ENCODE measurements at regions not wholly inside any gene's neighbourhood (a gene's known extent, or its start where the extent isn't known, plus 50 kb on each side); places are given as distances from the start of the nearest gene placed in this dataset.
A peak's percentile ranks its signal among the peaks of the same experiment; 100 is the strongest.
"Not testable (repeated sequence)": the region's sequence is repeated elsewhere in the genome, so short reads cannot be mapped to it uniquely, and the experiment has no call there.

- TF ChIP-seq CTCF (IDR thresholded peaks at IDR 0.05; ENCODE audit: low read depth, low read length) = no peak; the same call in 1 of the 2 replicates
- TF ChIP-seq EZH2phosphoT487 (IDR thresholded peaks at IDR 0.05; ENCODE audit: low read depth) = no peak
- Histone ChIP-seq H3K79me2 (ENCODE audit: low read length) (no peaks in the 10 kb centered on the region), H3K36me3 (replicated peaks; ENCODE audit: low read depth, low read length) (no peaks in the 10 kb centered on the region), H3K4me3 (ENCODE audit: low read length) (no peak overlapping the region), H3K9ac (ENCODE audit: low read length) (no peak overlapping the region), H3K9me3 (ENCODE audit: insufficient read depth, low read length) (no peaks in the 10 kb centered on the region), H3K27me3 (ENCODE audit: low read depth, low read length) (no peaks in the 10 kb centered on the region; the same call in 1 of the 2 replicates), H3K4me2 (ENCODE audit: low read length) (0 out of 2 replicates have a peak overlapping the region, but pooled peaks have one; percentile 19), H2AFZ (ENCODE audit: low read depth, low read length) (no peak overlapping the region; the same call in 1 of the 2 replicates), H3K27ac (ENCODE audit: low read length) (no peak overlapping the region), H4K20me1 (ENCODE audit: insufficient read depth, low read length) (no peaks in the 10 kb centered on the region), H3K4me1 (ENCODE audit: low read length) (no peaks in the 10 kb centered on the region)
These were observed 104.1 kb upstream of the TMPRSS2 start for GRCh38 chr21:41611966-41612606.

- H3K27ac ChIP-seq (ENCODE audit: low read length) = no peak overlapping the region
- H4K20me1 ChIP-seq (ENCODE audit: insufficient read depth, low read length) = no peaks in the 10 kb centered on the region
- H3K9me3 ChIP-seq (ENCODE audit: insufficient read depth, low read length) = no peaks in the 10 kb centered on the region
- no peaks in the 10 kb centered on the region for H3K36me3 ChIP-seq (replicated peaks; ENCODE audit: low read depth, low read length)
- H3K4me3 ChIP-seq (ENCODE audit: low read length) = no peak overlapping the region
- no peaks in the 10 kb centered on the region; the same call in 1 of the 2 replicates for H3K27me3 ChIP-seq (ENCODE audit: low read depth, low read length)
- no peaks in the 10 kb centered on the region for H3K79me2 ChIP-seq (ENCODE audit: low read length)
- TF ChIP-seq CTCF (IDR thresholded peaks at IDR 0.05; ENCODE audit: low read depth, low read length) (no peak), EZH2phosphoT487 (IDR thresholded peaks at IDR 0.05; ENCODE audit: low read depth) (no peak)
- no peaks in the 10 kb centered on the region for H3K4me1 ChIP-seq (ENCODE audit: low read length)
- no peak overlapping the region for H3K4me2 ChIP-seq (ENCODE audit: low read length)
- no peak overlapping the region for H2AFZ ChIP-seq (ENCODE audit: low read depth, low read length)
- no peak overlapping the region for H3K9ac ChIP-seq (ENCODE audit: low read length)
These were observed 103.5 kb upstream of the TMPRSS2 start for GRCh38 chr21:41611441-41611840.

- H3K4me1 ChIP-seq (ENCODE audit: low read length); H3K79me2 ChIP-seq (ENCODE audit: low read length); H3K4me2 ChIP-seq (ENCODE audit: low read length); H2AFZ ChIP-seq (ENCODE audit: low read depth, low read length); H4K20me1 ChIP-seq (ENCODE audit: insufficient read depth, low read length); H3K27ac ChIP-seq (ENCODE audit: low read length); H3K4me3 ChIP-seq (ENCODE audit: low read length); H3K9ac ChIP-seq (ENCODE audit: low read length); H3K36me3 ChIP-seq (replicated peaks; ENCODE audit: low read depth, low read length); H3K9me3 ChIP-seq (ENCODE audit: insufficient read depth, low read length); H3K27me3 ChIP-seq (ENCODE audit: low read depth, low read length): not testable (repeated sequence)
These were observed 102.8 kb upstream of the TMPRSS2 start for GRCh38 chr21:41610840-41611115.

- no peaks in the 10 kb centered on the region; the same call in 1 of the 2 replicates for H3K27me3 ChIP-seq (ENCODE audit: low read depth, low read length)
- no peaks in the 10 kb centered on the region for H3K36me3 ChIP-seq (replicated peaks; ENCODE audit: low read depth, low read length)
- H3K4me3 ChIP-seq (ENCODE audit: low read length) = no peak overlapping the region
- no peaks in the 10 kb centered on the region for H3K9me3 ChIP-seq (ENCODE audit: insufficient read depth, low read length)
- TF ChIP-seq CTCF (IDR thresholded peaks at IDR 0.05; ENCODE audit: low read depth, low read length) (peak; percentile 41), EZH2phosphoT487 (IDR thresholded peaks at IDR 0.05; ENCODE audit: low read depth) (no peak)
- no peaks in the 10 kb centered on the region for H3K79me2 ChIP-seq (ENCODE audit: low read length)
- no peak overlapping the region for H3K4me2 ChIP-seq (ENCODE audit: low read length)
- H2AFZ ChIP-seq (ENCODE audit: low read depth, low read length) = no peak overlapping the region
- no peak overlapping the region for H3K27ac ChIP-seq (ENCODE audit: low read length)
- no peaks in the 10 kb centered on the region for H4K20me1 ChIP-seq (ENCODE audit: insufficient read depth, low read length)
- H3K4me1 ChIP-seq (ENCODE audit: low read length) = no peaks in the 10 kb centered on the region
- no peak overlapping the region for H3K9ac ChIP-seq (ENCODE audit: low read length)
These were observed 102.3 kb upstream of the TMPRSS2 start for GRCh38 chr21:41610042-41610839.
